ENCODE measurements at regions not wholly inside any gene's neighbourhood (a gene's known extent, or its start where the extent isn't known, plus 50 kb on each side); places are given as distances from the start of the nearest gene placed in this dataset.

DNA sequence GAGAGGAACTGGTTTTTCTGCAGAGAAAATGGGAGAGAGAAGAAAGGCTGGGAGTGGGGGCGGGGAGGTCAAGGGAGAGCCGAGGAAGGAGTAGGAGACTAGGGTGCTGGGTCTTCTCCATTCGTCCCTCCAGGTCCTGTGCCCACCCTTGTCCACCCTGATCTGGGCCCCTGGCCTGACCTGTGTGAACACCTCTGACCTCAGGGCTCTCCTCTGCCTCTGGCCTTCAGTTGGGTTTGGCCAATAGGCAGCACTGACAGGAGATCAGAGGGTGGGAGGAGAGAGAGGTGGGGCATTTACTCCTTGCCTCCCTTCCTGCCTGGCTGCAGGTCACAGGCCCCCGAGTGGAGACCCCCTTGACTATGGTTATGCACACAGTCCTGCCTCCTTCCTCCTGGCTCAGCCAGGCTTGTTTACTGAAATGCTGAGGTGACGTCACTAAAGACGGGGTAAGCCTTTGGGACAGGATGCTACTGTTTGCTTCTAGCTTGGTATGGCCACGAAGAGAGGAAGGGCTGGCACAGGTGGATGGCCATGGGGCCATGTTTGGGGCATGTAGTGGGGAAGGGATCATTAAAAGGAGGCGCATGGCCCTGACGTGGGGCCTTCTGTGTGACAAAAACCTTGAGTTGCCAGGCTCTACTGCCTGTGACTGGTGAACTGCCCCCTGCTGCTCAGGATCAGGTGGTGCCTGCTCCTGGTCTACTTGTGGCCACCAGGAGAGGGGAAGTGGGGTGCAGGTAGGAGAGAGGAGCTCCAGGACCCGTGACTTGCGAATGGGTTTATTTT is 248.7 kb upstream of the CSF3R start:
- Mint-ChIP-seq H3K4me1 (peaks cover 55% of the 10 kb centered on the region), H3K27ac (peak overlapping the region; percentile 84), H3K4me3 (peak overlapping the region; percentile 4), H3K9me3 (no peaks in the 10 kb centered on the region), H3K36me3 (ENCODE audit: low read depth) (no peaks in the 10 kb centered on the region), H3K27me3 (ENCODE audit: insufficient read depth) (no peaks in the 10 kb centered on the region)
- TF ChIP-seq, protein P1, sequence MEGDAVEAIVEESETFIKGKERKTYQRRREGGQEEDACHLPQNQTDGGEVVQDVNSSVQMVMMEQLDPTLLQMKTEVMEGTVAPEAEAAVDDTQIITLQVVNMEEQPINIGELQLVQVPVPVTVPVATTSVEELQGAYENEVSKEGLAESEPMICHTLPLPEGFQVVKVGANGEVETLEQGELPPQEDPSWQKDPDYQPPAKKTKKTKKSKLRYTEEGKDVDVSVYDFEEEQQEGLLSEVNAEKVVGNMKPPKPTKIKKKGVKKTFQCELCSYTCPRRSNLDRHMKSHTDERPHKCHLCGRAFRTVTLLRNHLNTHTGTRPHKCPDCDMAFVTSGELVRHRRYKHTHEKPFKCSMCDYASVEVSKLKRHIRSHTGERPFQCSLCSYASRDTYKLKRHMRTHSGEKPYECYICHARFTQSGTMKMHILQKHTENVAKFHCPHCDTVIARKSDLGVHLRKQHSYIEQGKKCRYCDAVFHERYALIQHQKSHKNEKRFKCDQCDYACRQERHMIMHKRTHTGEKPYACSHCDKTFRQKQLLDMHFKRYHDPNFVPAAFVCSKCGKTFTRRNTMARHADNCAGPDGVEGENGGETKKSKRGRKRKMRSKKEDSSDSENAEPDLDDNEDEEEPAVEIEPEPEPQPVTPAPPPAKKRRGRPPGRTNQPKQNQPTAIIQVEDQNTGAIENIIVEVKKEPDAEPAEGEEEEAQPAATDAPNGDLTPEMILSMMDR (conservative IDR thresholded peaks at IDR 0.05): peak; percentile 74
- Histone ChIP-seq H3K9ac (ENCODE audit: extremely low read depth, low read length, poor library complexity, severe bottlenecking) (no peak overlapping the region), H3K4me3 (ENCODE audit: low read length) (no peak overlapping the region), H3K27ac (ENCODE audit: low read depth, low read length) (no peak overlapping the region), H3K27me3 (ENCODE audit: control insufficient read depth, insufficient read depth, low read length, poor library complexity, severe bottlenecking) (no peaks in the 10 kb centered on the region), H3K4me1 (ENCODE audit: control insufficient read depth, insufficient read depth, low read length) (peaks cover 18% of the 10 kb centered on the region), H3K9me3 (ENCODE audit: control insufficient read depth, low read length) (no peaks in the 10 kb centered on the region), H3K36me3 (ENCODE audit: control insufficient read depth, insufficient read depth, low read length) (no peaks in the 10 kb centered on the region)
- WGBS, 2 experiments (ENCODE audit: insufficient coverage in 1 of 2, insufficient read length in 1 of 2): 87 to 97% methylated on average over 5 to 11 of the region's 11 CpGs
- DNase-seq: peak; percentile 75

- Histone ChIP-seq H3K36me3 (ENCODE audit: control insufficient read depth, insufficient read depth, low read length) (no peaks in the 10 kb centered on the region), H3K9ac (ENCODE audit: extremely low read depth, low read length, poor library complexity, severe bottlenecking) (no peak overlapping the region), H3K27me3 (ENCODE audit: control insufficient read depth, insufficient read depth, low read length, poor library complexity, severe bottlenecking) (no peaks in the 10 kb centered on the region), H3K27ac (ENCODE audit: low read depth, low read length) (no peak overlapping the region), H3K4me1 (ENCODE audit: control insufficient read depth, insufficient read depth, low read length) (peaks cover 13% of the 10 kb centered on the region), H3K9me3 (ENCODE audit: control insufficient read depth, low read length) (no peaks in the 10 kb centered on the region), H3K4me3 (ENCODE audit: low read length) (no peak overlapping the region)
- H3K4me1 Mint-ChIP-seq: peaks cover 47% of the 10 kb centered on the region
- peak overlapping the region; percentile 4 for H3K4me3 Mint-ChIP-seq
- no peaks in the 10 kb centered on the region for H3K36me3 Mint-ChIP-seq (ENCODE audit: low read depth)
- WGBS, 2 experiments (ENCODE audit: insufficient coverage in 1 of 2, insufficient read length in 1 of 2): 85 to 100% methylated on average over 1 to 2 of the region's 2 CpGs
- peak; percentile 39 for DNase-seq
- no peaks in the 10 kb centered on the region for H3K9me3 Mint-ChIP-seq
- H3K27ac Mint-ChIP-seq: peak overlapping the region; percentile 84
- no peaks in the 10 kb centered on the region for H3K27me3 Mint-ChIP-seq (ENCODE audit: insufficient read depth)
- TF ChIP-seq, protein P1 (conservative IDR thresholded peaks at IDR 0.05): no peak
Observed at GRCh38 chr1:36730599-36730998, 247.9 kb upstream of the CSF3R start.

DNA sequence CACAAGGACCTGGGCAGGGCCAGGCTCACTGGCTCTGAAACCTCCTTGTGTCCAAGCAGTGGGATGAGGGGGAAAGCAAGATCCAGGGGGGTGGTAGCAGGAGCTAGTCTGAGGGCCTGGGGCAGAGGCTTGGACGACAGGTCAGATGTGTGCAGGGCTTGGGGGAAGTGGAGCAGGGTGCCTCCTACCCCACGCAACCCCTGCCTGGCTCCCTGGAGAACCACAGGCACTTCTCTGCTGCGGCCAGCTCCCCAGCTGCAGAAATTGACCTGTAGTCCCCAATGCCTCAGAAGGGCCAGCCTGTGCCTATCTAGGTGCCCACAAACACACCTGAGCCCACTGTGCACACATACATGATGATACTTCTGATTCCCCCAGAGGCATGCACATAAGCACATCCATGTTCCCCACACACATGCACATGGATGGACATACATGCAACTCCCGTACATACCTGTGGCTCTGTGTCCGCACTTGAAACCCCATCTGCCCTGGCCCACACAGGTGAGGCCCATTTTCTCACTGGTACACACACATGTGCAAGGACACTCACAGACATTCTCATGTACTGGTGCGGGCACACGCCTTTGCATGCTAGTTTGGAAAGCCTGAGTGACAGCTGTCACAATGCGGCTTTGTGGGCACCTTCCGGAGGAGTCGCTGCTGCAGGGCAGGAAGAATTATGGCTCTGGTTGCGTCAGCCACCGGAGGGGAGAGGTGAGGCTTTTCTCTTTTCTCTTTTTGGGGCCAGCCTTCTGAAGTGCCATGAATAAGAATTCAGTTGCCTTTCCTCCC is 247.2 kb upstream of the CSF3R start:
- H3K4me3 Mint-ChIP-seq: no peak overlapping the region
- H3K27me3 ChIP-seq (ENCODE audit: control insufficient read depth, insufficient read depth, low read length, poor library complexity, severe bottlenecking): no peaks in the 10 kb centered on the region
- H3K4me3 ChIP-seq (ENCODE audit: low read length): no peak overlapping the region
- no peak overlapping the region for H3K27ac Mint-ChIP-seq
- peak; percentile 48 for DNase-seq
- no peaks in the 10 kb centered on the region for H3K36me3 Mint-ChIP-seq (ENCODE audit: low read depth)
- no peaks in the 10 kb centered on the region for H3K9me3 ChIP-seq (ENCODE audit: control insufficient read depth, low read length)
- H3K36me3 ChIP-seq (ENCODE audit: control insufficient read depth, insufficient read depth, low read length): no peaks in the 10 kb centered on the region
- TF ChIP-seq, protein P1 (conservative IDR thresholded peaks at IDR 0.05): no peak
- WGBS, 2 experiments (ENCODE audit: insufficient coverage in 1 of 2, insufficient read length in 1 of 2): 92 to 94% methylated on average over 8 to 12 of the region's 12 CpGs
- no peaks in the 10 kb centered on the region for H3K27me3 Mint-ChIP-seq (ENCODE audit: insufficient read depth)
- H3K9me3 Mint-ChIP-seq: no peaks in the 10 kb centered on the region
- peaks cover 13% of the 10 kb centered on the region for H3K4me1 ChIP-seq (ENCODE audit: control insufficient read depth, insufficient read depth, low read length)
- H3K27ac ChIP-seq (ENCODE audit: low read depth, low read length): no peak overlapping the region
- H3K9ac ChIP-seq (ENCODE audit: extremely low read depth, low read length, poor library complexity, severe bottlenecking): no peak overlapping the region
- H3K4me1 Mint-ChIP-seq: peaks cover 42% of the 10 kb centered on the region

All from endodermal cell (in vitro differentiated cells).